H9 (cell line): ENCODE measurements at regions not wholly inside any gene's neighbourhood (a gene's known extent, or its start where the extent isn't known, plus 50 kb on each side); places are given as distances from the start of the nearest gene placed in this dataset.

Experiments
- DNase-seq: peaks from one replicate; pipeline ENCODE4 v3.0.0-alpha.2; 2017
- H2AFZ ChIP-seq: one replicate; pipeline ENCODE4 v1.6.1; 2013; ENCODE audit warnings: mild to moderate bottlenecking, low read length, control low read depth, moderate library complexity
- H2AK5ac ChIP-seq: 2 replicates; pipeline ENCODE4 v1.6.1; 2013; ENCODE audit warnings: low read length, control low read depth, mixed read lengths; ENCODE audit not compliant: insufficient read length
- H2BK120ac ChIP-seq: one replicate; pipeline ENCODE4 v1.6.1; 2013; ENCODE audit warnings: low read depth, mild to moderate bottlenecking, low read length, control low read depth, inconsistent platforms; ENCODE audit not compliant: poor library complexity, severe bottlenecking
- H2BK12ac ChIP-seq: 2 replicates; pipeline ENCODE4 v1.6.1; 2013; ENCODE audit warnings: low read length, control low read depth, mixed read lengths, low read depth; ENCODE audit not compliant: insufficient read length
- H2BK15ac ChIP-seq: 2 replicates; pipeline ENCODE4 v1.6.1; 2013; ENCODE audit warnings: low read depth, low read length, control low read depth
- H2BK20ac ChIP-seq: one replicate; pipeline ENCODE4 v1.6.1; 2013; ENCODE audit warnings: low read depth, mild to moderate bottlenecking, low read length, control low read depth, inconsistent platforms; ENCODE audit not compliant: poor library complexity, severe bottlenecking
- H2BK5ac ChIP-seq: 2 replicates; pipeline ENCODE4 v1.6.1; 2013; ENCODE audit warnings: low read length, control low read depth, mixed read lengths; ENCODE audit not compliant: insufficient read length
- H3K14ac ChIP-seq: 2 replicates; pipeline ENCODE4 v1.6.1; 2013; ENCODE audit warnings: low read length, control low read depth; ENCODE audit not compliant: insufficient read depth
- H3K18ac ChIP-seq: 2 replicates; pipeline ENCODE4 v1.6.1; 2013; ENCODE audit warnings: low read depth, mild to moderate bottlenecking, mixed read lengths, low read length, control low read depth; ENCODE audit not compliant: insufficient read length
- H3K23ac ChIP-seq: 2 replicates; pipeline ENCODE4 v1.6.1; 2013; ENCODE audit warnings: low read length, control low read depth, mixed read lengths, low read depth; ENCODE audit not compliant: insufficient read length
- H3K23me2 ChIP-seq: 2 replicates; pipeline ENCODE4 v1.6.1; 2013; ENCODE audit warnings: low read depth, mild to moderate bottlenecking, mixed read lengths, low read length, control low read depth; ENCODE audit not compliant: insufficient read length, poor library complexity, severe bottlenecking
- H3K27ac ChIP-seq: 2 replicates; pipeline ENCODE4 v1.5.1; 2013; ENCODE audit warnings: low read length, control low read depth, mixed read lengths, low read depth; ENCODE audit not compliant: insufficient read length
- H3K27me3 ChIP-seq: 2 replicates; pipeline ENCODE4 v1.6.1; 2013; ENCODE audit warnings: low read length, control low read depth, inconsistent platforms; ENCODE audit not compliant: insufficient read depth
- H3K4ac ChIP-seq: 2 replicates; pipeline ENCODE4 v1.6.1; 2013; ENCODE audit warnings: low read depth, mild to moderate bottlenecking, control low read depth, inconsistent platforms, low read length, moderate library complexity
- H3K4me1 ChIP-seq: 2 replicates; pipeline ENCODE4 v1.6.1; 2013; ENCODE audit warnings: low read length, control low read depth, inconsistent platforms; ENCODE audit not compliant: insufficient read depth
- H3K4me2 ChIP-seq: 2 replicates; pipeline ENCODE4 v1.6.1; 2013; ENCODE audit warnings: low read length, control low read depth, mixed read lengths; ENCODE audit not compliant: insufficient read length, insufficient read depth
- H3K56ac ChIP-seq: 2 replicates; pipeline ENCODE4 v1.6.1; 2013; ENCODE audit warnings: low read depth, mild to moderate bottlenecking, mixed read lengths, low read length, control low read depth; ENCODE audit not compliant: insufficient read length
- H3K79me1 ChIP-seq: 2 replicates; pipeline ENCODE4 v1.6.1; 2013; ENCODE audit warnings: low read depth, mild to moderate bottlenecking, moderate library complexity, low read length, control low read depth, inconsistent platforms; ENCODE audit not compliant: insufficient read depth, poor library complexity, severe bottlenecking
- H3K79me2 ChIP-seq: 2 replicates; pipeline ENCODE4 v1.6.1; 2013; ENCODE audit warnings: low read length, control low read depth, inconsistent platforms; ENCODE audit not compliant: insufficient read depth
- H3K9ac ChIP-seq: 2 replicates; pipeline ENCODE4 v1.6.1; 2013; ENCODE audit warnings: low read length, control low read depth, mixed read lengths; ENCODE audit not compliant: insufficient read length; ENCODE audit errors: extremely low read depth
- H3K9me3 ChIP-seq: one replicate; pipeline ENCODE4 v1.6.1; 2013; ENCODE audit warnings: low read depth, low read length, inconsistent platforms; ENCODE audit not compliant: control insufficient read depth
- H3T11ph ChIP-seq: one replicate; pipeline ENCODE4 v1.6.1; 2013; ENCODE audit warnings: mild to moderate bottlenecking, low read length, control low read depth, inconsistent platforms
- H4K20me1 ChIP-seq: one replicate; pipeline ENCODE4 v1.6.1; 2013; ENCODE audit not compliant: control insufficient read depth, insufficient read length, insufficient read depth
- H4K5ac ChIP-seq: 2 replicates; pipeline ENCODE4 v1.6.1; 2013; ENCODE audit warnings: low read depth, mild to moderate bottlenecking, mixed read lengths, low read length, control low read depth; ENCODE audit not compliant: insufficient read length
- H4K8ac ChIP-seq: replicated peaks from 2 replicates; pipeline ENCODE4 v1.6.1; 2013; ENCODE audit warnings: low read length, control low read depth, mixed read lengths, low read depth; ENCODE audit not compliant: insufficient read length
- H4K91ac ChIP-seq: 2 replicates; pipeline ENCODE4 v1.6.1; 2013; ENCODE audit warnings: low read depth, mild to moderate bottlenecking, moderate library complexity, mixed read lengths, low read length, control low read depth; ENCODE audit not compliant: insufficient read length
- H3K27ac Mint-ChIP-seq, 3 experiments: 2 replicates in 2 of 3; 3 replicates in 1 of 3; pipeline ENCODE4 v1.8.0; 2020 to 2021; ENCODE audit warnings: mixed read lengths in 3 of 3, mild to moderate bottlenecking in 1 of 3, moderate library complexity in 1 of 3
- H3K27me3 Mint-ChIP-seq: 2 replicates; pipeline ENCODE4 v1.8.0; 2021; ENCODE audit warnings: low read depth, mild to moderate bottlenecking, moderate library complexity, mixed read lengths
- H3K36me3 Mint-ChIP-seq, 3 experiments: 2 replicates in 2 of 3; 3 replicates in 1 of 3; pipeline ENCODE4 v1.8.0; 2020 to 2021; ENCODE audit warnings: low read depth in 3 of 3, mixed read lengths in 3 of 3; ENCODE audit not compliant: insufficient read depth in 1 of 3
- H3K4me1 Mint-ChIP-seq, 2 experiments: 2 replicates each; pipeline ENCODE4 v1.8.0; 2020; ENCODE audit warnings: mixed read lengths in 2 of 2
- H3K4me3 Mint-ChIP-seq, 2 experiments: 2 replicates in 1 of 2; 3 replicates in 1 of 2; pipeline ENCODE4 v1.8.0; 2020 to 2021; ENCODE audit warnings: mild to moderate bottlenecking in 2 of 2, mixed read lengths in 2 of 2, moderate library complexity in 1 of 2
- H3K9me3 Mint-ChIP-seq, 2 experiments: 2 replicates in 1 of 2; 3 replicates in 1 of 2; pipeline ENCODE4 v1.8.0; 2020; ENCODE audit warnings: mild to moderate bottlenecking in 2 of 2, mixed read lengths in 2 of 2, moderate library complexity in 1 of 2
- CTCF ChIP-seq: fragments of 200-600 bp; sonication (generic); conservative IDR thresholded peaks from 3 replicates; pipeline ENCODE4 v1.8.0; 2021; ENCODE audit warnings: antibody characterized with exemption, mild to moderate bottlenecking
- WGBS: extraction: QIAGEN DNeasy Blood & Tissue Kit; methylation state at CpG from one replicate; pipeline ENCODE4 v1.1.7; 2013; ENCODE audit warnings: missing lambda C conversion rate, low lambda C conversion rate, mixed read lengths; ENCODE audit not compliant: insufficient read length; ENCODE audit errors: extremely low coverage; 5-methylcytosine and 5-hydroxymethylcytosine counted together

DNA sequence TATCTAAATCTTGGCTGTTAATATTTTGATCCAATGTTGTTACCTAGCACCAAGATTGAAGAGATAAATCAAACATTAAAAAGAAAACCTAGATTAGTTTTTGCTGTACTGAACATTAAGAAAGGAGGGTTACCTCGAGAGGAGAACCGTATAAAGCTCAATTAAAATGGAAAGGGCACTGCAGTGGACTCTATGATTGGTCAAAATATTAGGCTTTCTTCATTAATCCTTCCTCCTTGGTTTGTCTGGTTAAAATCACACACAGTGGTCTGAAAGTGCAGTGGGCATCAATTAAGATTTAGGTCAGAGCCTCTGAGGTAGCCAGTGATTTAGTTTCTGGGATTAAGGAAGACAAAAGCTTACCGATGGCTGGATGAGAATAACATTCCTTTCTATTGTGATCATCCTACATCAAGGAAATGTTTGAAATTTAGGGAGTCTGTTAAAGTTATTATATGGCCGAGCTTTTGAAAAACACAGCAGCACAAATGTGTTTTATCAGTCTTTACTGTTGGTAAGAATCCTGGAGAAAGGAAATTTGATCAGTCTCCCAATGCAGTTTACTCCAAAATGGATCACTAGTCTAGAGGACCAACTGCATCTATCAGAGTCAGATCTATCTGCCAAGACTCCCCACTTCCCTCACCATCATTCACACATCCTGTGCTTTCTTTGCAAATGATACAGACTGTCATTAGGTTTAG is 134.6 kb upstream of the NEDD9 start:
- H3K9me3 ChIP-seq = no peaks in the 10 kb centered on the region
- no peak overlapping the region for H3K9ac ChIP-seq
- Mint-ChIP-seq H3K9me3 (no peaks in the 10 kb centered on the region), H3K4me1 (peaks cover 27% of the 10 kb centered on the region in 2 experiments), H3K27me3 (peaks cover 3% of the 10 kb centered on the region; the same call in 1 of the 2 replicates), H3K36me3 (no peaks in the 10 kb centered on the region), H3K4me3 (no peak overlapping the region), H3K27ac (no peak overlapping the region)
- H4K8ac ChIP-seq = no peak overlapping the region
- H3K14ac ChIP-seq = no peak overlapping the region
- H2BK120ac ChIP-seq = no peak overlapping the region
- H4K5ac ChIP-seq = no peak overlapping the region
- H3K79me1 ChIP-seq = no peaks in the 10 kb centered on the region
- no peaks in the 10 kb centered on the region for H3K4me1 ChIP-seq
- no peak overlapping the region for H3K23ac ChIP-seq
- H4K91ac ChIP-seq = no peak overlapping the region
- H2BK12ac ChIP-seq = no peak overlapping the region
- no peak overlapping the region for H2AK5ac ChIP-seq
- 0 out of 2 replicates have a peak, but pooled peaks cover 1% of the 10 kb centered on the region for H3K79me2 ChIP-seq
- H3T11ph ChIP-seq = no peak overlapping the region
- H3K56ac ChIP-seq = no peak overlapping the region
- H3K23me2 ChIP-seq = no peaks in the 10 kb centered on the region
- no peaks in the 10 kb centered on the region for H4K20me1 ChIP-seq
- no CpG with 5 or more reads among the region's 4 CpGs for WGBS
- no peak overlapping the region for H3K4me2 ChIP-seq
- no peaks in the 10 kb centered on the region for H3K27me3 ChIP-seq
- no peak overlapping the region for H2BK20ac ChIP-seq
- TF ChIP-seq CTCF = no peak
- H2BK15ac ChIP-seq = no peak overlapping the region
- no peak for DNase-seq
- no peak overlapping the region for H3K18ac ChIP-seq
- H2BK5ac ChIP-seq = no peak overlapping the region
- no peak overlapping the region for H2AFZ ChIP-seq
- H3K27ac ChIP-seq = no peak overlapping the region
- no peak overlapping the region for H3K4ac ChIP-seq
